ENCODE measurements at regions not wholly inside any gene's neighbourhood (a gene's known extent, or its start where the extent isn't known, plus 50 kb on each side); places are given as distances from the start of the nearest gene placed in this dataset.

DNA sequence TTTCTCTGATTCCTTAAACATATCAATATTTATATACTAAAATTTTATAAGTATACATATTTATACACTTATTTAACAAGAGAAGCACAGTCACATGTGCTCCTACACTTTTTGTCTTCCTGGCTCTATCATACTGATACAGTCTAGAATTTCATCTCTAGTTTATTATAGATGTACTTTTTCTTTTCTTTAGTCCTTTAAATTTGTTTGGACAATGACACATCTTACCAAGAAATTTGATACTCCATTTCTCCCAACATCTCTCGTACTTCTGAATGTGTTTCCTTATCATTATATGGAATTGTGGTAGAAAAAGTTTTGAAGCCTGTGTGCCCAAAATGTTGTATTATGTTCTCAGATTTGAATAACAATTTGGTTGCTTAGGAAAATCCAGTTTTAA, 104.6 kb downstream of the DMRT2 start:
- Histone ChIP-seq H3K27ac (ENCODE audit: low read depth in 2 of 2, low read length in 1 of 2) (no peak overlapping the region), H3K9ac (no peak overlapping the region), H3K4me1 (ENCODE audit: control insufficient read depth in 1 of 2, insufficient read depth in 2 of 2, low read depth in 1 of 2, low read length in 1 of 2) (no peaks in the 10 kb centered on the region), H3K9me3 (no peaks in the 10 kb centered on the region), H3K4me3 (ENCODE audit: low read depth in 2 of 2, low read length in 1 of 2) (no peak overlapping the region), H3K9me2 (no peaks in the 10 kb centered on the region), H3K4me2 (no peak overlapping the region), H4K20me1 (ENCODE audit: insufficient read depth) (no peaks in the 10 kb centered on the region), H3F3A (replicated peaks; ENCODE audit: insufficient read depth) (no peaks in the 10 kb centered on the region), H2AFZ (ENCODE audit: low read depth) (no peak overlapping the region), H3K27me3 (ENCODE audit: insufficient read depth) (no peaks in the 10 kb centered on the region), H3K79me2 (ENCODE audit: insufficient read depth) (no peaks in the 10 kb centered on the region), H3K36me3 (replicated peaks in 1 of 2; ENCODE audit: control insufficient read depth in 1 of 2, insufficient read depth in 2 of 2, low read length in 1 of 2) (no peaks in the 10 kb centered on the region)
- no peak for TF ChIP-seq EZH2phosphoT487 (IDR thresholded peaks at IDR 0.05; ENCODE audit: borderline replicate concordance, low read depth)
- TF ChIP-seq POLR2AphosphoS5 (IDR thresholded peaks at IDR 0.05; ENCODE audit: low read depth, low read length) = no peak
- no peak for TF ChIP-seq ELF1 (IDR thresholded peaks at IDR 0.05)
- TF ChIP-seq, protein P1, sequence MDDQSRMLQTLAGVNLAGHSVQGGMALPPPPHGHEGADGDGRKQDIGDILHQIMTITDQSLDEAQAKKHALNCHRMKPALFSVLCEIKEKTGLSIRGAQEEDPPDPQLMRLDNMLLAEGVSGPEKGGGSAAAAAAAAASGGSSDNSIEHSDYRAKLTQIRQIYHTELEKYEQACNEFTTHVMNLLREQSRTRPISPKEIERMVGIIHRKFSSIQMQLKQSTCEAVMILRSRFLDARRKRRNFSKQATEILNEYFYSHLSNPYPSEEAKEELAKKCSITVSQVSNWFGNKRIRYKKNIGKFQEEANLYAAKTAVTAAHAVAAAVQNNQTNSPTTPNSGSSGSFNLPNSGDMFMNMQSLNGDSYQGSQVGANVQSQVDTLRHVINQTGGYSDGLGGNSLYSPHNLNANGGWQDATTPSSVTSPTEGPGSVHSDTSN (IDR thresholded peaks at IDR 0.05) = no peak
- no peak for TF ChIP-seq FOXJ3 (CRISPR knock-in tag; IDR thresholded peaks at IDR 0.05)
- TF ChIP-seq, protein P2, sequence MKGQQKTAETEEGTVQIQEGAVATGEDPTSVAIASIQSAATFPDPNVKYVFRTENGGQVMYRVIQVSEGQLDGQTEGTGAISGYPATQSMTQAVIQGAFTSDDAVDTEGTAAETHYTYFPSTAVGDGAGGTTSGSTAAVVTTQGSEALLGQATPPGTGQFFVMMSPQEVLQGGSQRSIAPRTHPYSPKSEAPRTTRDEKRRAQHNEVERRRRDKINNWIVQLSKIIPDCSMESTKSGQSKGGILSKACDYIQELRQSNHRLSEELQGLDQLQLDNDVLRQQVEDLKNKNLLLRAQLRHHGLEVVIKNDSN (IDR thresholded peaks at IDR 0.05; ENCODE audit: borderline replicate concordance, low read depth) = no peak
- no peak for TF ChIP-seq RFX5 (IDR thresholded peaks at IDR 0.05; ENCODE audit: low read length)
- TF ChIP-seq, protein P3, sequence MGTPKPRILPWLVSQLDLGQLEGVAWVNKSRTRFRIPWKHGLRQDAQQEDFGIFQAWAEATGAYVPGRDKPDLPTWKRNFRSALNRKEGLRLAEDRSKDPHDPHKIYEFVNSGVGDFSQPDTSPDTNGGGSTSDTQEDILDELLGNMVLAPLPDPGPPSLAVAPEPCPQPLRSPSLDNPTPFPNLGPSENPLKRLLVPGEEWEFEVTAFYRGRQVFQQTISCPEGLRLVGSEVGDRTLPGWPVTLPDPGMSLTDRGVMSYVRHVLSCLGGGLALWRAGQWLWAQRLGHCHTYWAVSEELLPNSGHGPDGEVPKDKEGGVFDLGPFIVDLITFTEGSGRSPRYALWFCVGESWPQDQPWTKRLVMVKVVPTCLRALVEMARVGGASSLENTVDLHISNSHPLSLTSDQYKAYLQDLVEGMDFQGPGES (IDR thresholded peaks at IDR 0.05; ENCODE audit: low read depth, low read length) = no peak
- TF ChIP-seq TEAD4 (IDR thresholded peaks at IDR 0.05; ENCODE audit: borderline replicate concordance, insufficient read depth) = no peak
- no peak for TF ChIP-seq GATA2 (CRISPR knock-in tag; IDR thresholded peaks at IDR 0.05)
- no peak for TF ChIP-seq GABPA (IDR thresholded peaks at IDR 0.05; ENCODE audit: low read depth)
- TF ChIP-seq MEF2A (IDR thresholded peaks at IDR 0.05; ENCODE audit: borderline replicate concordance, low read depth) = no peak
- TF ChIP-seq YY1 (IDR thresholded peaks at IDR 0.05; ENCODE audit: low read depth) = no peak
- no peak for TF ChIP-seq MXI1 (IDR thresholded peaks at IDR 0.05; ENCODE audit: low read depth, low read length)
- no peak for TF ChIP-seq FOSL2 (IDR thresholded peaks at IDR 0.05; ENCODE audit: borderline replicate concordance, low read depth)
- TF ChIP-seq, protein P4, sequence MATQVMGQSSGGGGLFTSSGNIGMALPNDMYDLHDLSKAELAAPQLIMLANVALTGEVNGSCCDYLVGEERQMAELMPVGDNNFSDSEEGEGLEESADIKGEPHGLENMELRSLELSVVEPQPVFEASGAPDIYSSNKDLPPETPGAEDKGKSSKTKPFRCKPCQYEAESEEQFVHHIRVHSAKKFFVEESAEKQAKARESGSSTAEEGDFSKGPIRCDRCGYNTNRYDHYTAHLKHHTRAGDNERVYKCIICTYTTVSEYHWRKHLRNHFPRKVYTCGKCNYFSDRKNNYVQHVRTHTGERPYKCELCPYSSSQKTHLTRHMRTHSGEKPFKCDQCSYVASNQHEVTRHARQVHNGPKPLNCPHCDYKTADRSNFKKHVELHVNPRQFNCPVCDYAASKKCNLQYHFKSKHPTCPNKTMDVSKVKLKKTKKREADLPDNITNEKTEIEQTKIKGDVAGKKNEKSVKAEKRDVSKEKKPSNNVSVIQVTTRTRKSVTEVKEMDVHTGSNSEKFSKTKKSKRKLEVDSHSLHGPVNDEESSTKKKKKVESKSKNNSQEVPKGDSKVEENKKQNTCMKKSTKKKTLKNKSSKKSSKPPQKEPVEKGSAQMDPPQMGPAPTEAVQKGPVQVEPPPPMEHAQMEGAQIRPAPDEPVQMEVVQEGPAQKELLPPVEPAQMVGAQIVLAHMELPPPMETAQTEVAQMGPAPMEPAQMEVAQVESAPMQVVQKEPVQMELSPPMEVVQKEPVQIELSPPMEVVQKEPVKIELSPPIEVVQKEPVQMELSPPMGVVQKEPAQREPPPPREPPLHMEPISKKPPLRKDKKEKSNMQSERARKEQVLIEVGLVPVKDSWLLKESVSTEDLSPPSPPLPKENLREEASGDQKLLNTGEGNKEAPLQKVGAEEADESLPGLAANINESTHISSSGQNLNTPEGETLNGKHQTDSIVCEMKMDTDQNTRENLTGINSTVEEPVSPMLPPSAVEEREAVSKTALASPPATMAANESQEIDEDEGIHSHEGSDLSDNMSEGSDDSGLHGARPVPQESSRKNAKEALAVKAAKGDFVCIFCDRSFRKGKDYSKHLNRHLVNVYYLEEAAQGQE (IDR thresholded peaks at IDR 0.05; ENCODE audit: low read depth, low read length) = no peak
- TF ChIP-seq TCF12 (IDR thresholded peaks at IDR 0.05) = no peak
- no peak for TF ChIP-seq SMC3 (IDR thresholded peaks at IDR 0.05; ENCODE audit: low read depth, low read length)
- TF ChIP-seq FOXM1 (IDR thresholded peaks at IDR 0.05; ENCODE audit: low read depth) = no peak
- TF ChIP-seq, protein P5, sequence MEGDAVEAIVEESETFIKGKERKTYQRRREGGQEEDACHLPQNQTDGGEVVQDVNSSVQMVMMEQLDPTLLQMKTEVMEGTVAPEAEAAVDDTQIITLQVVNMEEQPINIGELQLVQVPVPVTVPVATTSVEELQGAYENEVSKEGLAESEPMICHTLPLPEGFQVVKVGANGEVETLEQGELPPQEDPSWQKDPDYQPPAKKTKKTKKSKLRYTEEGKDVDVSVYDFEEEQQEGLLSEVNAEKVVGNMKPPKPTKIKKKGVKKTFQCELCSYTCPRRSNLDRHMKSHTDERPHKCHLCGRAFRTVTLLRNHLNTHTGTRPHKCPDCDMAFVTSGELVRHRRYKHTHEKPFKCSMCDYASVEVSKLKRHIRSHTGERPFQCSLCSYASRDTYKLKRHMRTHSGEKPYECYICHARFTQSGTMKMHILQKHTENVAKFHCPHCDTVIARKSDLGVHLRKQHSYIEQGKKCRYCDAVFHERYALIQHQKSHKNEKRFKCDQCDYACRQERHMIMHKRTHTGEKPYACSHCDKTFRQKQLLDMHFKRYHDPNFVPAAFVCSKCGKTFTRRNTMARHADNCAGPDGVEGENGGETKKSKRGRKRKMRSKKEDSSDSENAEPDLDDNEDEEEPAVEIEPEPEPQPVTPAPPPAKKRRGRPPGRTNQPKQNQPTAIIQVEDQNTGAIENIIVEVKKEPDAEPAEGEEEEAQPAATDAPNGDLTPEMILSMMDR (IDR thresholded peaks at IDR 0.05) = no peak
- ChIA-PET CTCF (no interaction called here), POLR2A (no interaction called here)
- no peak for DNase-seq
- 3% methylated on average over 1 of the region's 1 CpG for WGBS (ENCODE audit: low lambda C conversion rate)
